ENCODE measurements at regions not wholly inside any gene's neighbourhood (a gene's known extent, or its start where the extent isn't known, plus 50 kb on each side); places are given as distances from the start of the nearest gene placed in this dataset.
"Not testable (repeated sequence)": the region's sequence is repeated elsewhere in the genome, so short reads cannot be mapped to it uniquely, and the experiment has no call there.

GRCh38 chr9:81423589-81424326 is 265.6 kb downstream of the TLE1 start:
- Histone ChIP-seq H3K79me2 (ENCODE audit: insufficient read depth, low read length) (no peaks in the 10 kb centered on the region), H2BK20ac (ENCODE audit: low read depth, low read length, poor library complexity, severe bottlenecking) (no peak overlapping the region), H3K18ac (ENCODE audit: insufficient read length, low read depth, low read length) (no peak overlapping the region), H3K23me2 (ENCODE audit: insufficient read length, low read depth, low read length, poor library complexity, severe bottlenecking) (no peaks in the 10 kb centered on the region), H3K9me3 (ENCODE audit: control insufficient read depth, low read depth, low read length) (no peaks in the 10 kb centered on the region), H4K20me1 (ENCODE audit: control insufficient read depth, insufficient read depth, insufficient read length) (no peaks in the 10 kb centered on the region), H3K27ac (ENCODE audit: insufficient read length, low read depth, low read length) (no peak overlapping the region), H2BK15ac (ENCODE audit: low read depth, low read length) (no peak overlapping the region), H2AFZ (ENCODE audit: low read length) (no peak overlapping the region), H3K23ac (ENCODE audit: insufficient read length, low read depth, low read length) (no peak overlapping the region), H4K5ac (ENCODE audit: insufficient read length, low read depth, low read length) (no peak overlapping the region), H4K8ac (replicated peaks; ENCODE audit: insufficient read length, low read depth, low read length) (no peak overlapping the region), H3K9ac (ENCODE audit: extremely low read depth, insufficient read length, low read length) (no peak overlapping the region), H2BK12ac (ENCODE audit: insufficient read length, low read depth, low read length) (no peak overlapping the region), H3K4me2 (ENCODE audit: insufficient read depth, insufficient read length, low read length) (no peak overlapping the region), H2AK5ac (ENCODE audit: insufficient read length, low read length) (no peak overlapping the region), H3K4me1 (ENCODE audit: insufficient read depth, low read length) (no peaks in the 10 kb centered on the region), H2BK120ac (ENCODE audit: low read depth, low read length, poor library complexity, severe bottlenecking) (no peak overlapping the region), H3K27me3 (ENCODE audit: insufficient read depth, low read length) (no peaks in the 10 kb centered on the region), H3K4ac (ENCODE audit: low read depth, low read length) (no peak overlapping the region), H3K56ac (ENCODE audit: insufficient read length, low read depth, low read length) (no peak overlapping the region), H3K14ac (ENCODE audit: insufficient read depth, low read length) (no peak overlapping the region), H3K79me1 (ENCODE audit: insufficient read depth, low read depth, low read length, poor library complexity, severe bottlenecking) (no peaks in the 10 kb centered on the region), H4K91ac (ENCODE audit: insufficient read length, low read depth, low read length) (no peak overlapping the region), H2BK5ac (ENCODE audit: insufficient read length, low read length) (no peak overlapping the region), H3T11ph (ENCODE audit: low read length) (no peak overlapping the region)
- H3K4me1 Mint-ChIP-seq: no peaks in the 10 kb centered on the region
- H3K4me3 Mint-ChIP-seq: no peak overlapping the region
- peaks cover 5 to 32% (median 7%) of the 10 kb centered on the region in 3 experiments; a peak in 6 of 7 replicates for H3K36me3 Mint-ChIP-seq (ENCODE audit: insufficient read depth in 1 of 3, low read depth in 3 of 3)
- no peak for DNase-seq
- H3K27me3 Mint-ChIP-seq (ENCODE audit: low read depth): no peaks in the 10 kb centered on the region
- TF ChIP-seq, protein P1, sequence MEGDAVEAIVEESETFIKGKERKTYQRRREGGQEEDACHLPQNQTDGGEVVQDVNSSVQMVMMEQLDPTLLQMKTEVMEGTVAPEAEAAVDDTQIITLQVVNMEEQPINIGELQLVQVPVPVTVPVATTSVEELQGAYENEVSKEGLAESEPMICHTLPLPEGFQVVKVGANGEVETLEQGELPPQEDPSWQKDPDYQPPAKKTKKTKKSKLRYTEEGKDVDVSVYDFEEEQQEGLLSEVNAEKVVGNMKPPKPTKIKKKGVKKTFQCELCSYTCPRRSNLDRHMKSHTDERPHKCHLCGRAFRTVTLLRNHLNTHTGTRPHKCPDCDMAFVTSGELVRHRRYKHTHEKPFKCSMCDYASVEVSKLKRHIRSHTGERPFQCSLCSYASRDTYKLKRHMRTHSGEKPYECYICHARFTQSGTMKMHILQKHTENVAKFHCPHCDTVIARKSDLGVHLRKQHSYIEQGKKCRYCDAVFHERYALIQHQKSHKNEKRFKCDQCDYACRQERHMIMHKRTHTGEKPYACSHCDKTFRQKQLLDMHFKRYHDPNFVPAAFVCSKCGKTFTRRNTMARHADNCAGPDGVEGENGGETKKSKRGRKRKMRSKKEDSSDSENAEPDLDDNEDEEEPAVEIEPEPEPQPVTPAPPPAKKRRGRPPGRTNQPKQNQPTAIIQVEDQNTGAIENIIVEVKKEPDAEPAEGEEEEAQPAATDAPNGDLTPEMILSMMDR (conservative IDR thresholded peaks at IDR 0.05): no peak
- H3K9me3 Mint-ChIP-seq: peaks cover 32 to 38% of the 10 kb centered on the region in 2 experiments
- H3K27ac Mint-ChIP-seq: no peak overlapping the region

DNA sequence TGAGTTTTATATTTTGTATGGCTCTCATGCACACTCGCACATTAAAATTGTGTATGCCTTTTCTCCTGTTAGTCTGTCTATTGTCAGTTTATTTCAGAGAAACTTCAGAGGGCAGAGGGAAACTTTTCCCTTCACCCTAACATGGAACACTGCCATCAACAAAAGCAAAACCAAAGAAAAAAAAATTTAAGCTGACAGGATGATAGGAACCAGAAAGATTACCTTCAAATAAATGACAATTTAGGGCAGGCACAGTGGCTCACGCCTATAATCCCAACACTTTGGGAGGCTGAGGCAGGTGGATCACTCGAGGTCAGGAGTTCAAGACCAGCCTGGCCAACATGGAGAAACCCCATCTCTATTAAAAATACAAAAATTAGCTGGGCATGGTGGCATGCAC is 268.3 kb downstream of the TLE1 start:
- WGBS (ENCODE audit: extremely low coverage, insufficient read length, low lambda C conversion rate): no CpG with 5 or more reads among the region's 3 CpGs
- DNase-seq; H3K79me1 ChIP-seq (ENCODE audit: insufficient read depth, low read depth, low read length, poor library complexity, severe bottlenecking); H4K91ac ChIP-seq (ENCODE audit: insufficient read length, low read depth, low read length); H3K4me2 ChIP-seq (ENCODE audit: insufficient read depth, insufficient read length, low read length); H4K8ac ChIP-seq (replicated peaks; ENCODE audit: insufficient read length, low read depth, low read length); H2BK5ac ChIP-seq (ENCODE audit: insufficient read length, low read length); H3K14ac ChIP-seq (ENCODE audit: insufficient read depth, low read length); H3K9me3 ChIP-seq (ENCODE audit: control insufficient read depth, low read depth, low read length); H3K23me2 ChIP-seq (ENCODE audit: insufficient read length, low read depth, low read length, poor library complexity, severe bottlenecking); H3K27ac Mint-ChIP-seq; H4K20me1 ChIP-seq (ENCODE audit: control insufficient read depth, insufficient read depth, insufficient read length); H3T11ph ChIP-seq (ENCODE audit: low read length); H3K56ac ChIP-seq (ENCODE audit: insufficient read length, low read depth, low read length); H2AFZ ChIP-seq (ENCODE audit: low read length); H3K4me1 ChIP-seq (ENCODE audit: insufficient read depth, low read length); H2BK20ac ChIP-seq (ENCODE audit: low read depth, low read length, poor library complexity, severe bottlenecking); H3K27me3 ChIP-seq (ENCODE audit: insufficient read depth, low read length); H2BK120ac ChIP-seq (ENCODE audit: low read depth, low read length, poor library complexity, severe bottlenecking); H3K18ac ChIP-seq (ENCODE audit: insufficient read length, low read depth, low read length); H3K4ac ChIP-seq (ENCODE audit: low read depth, low read length); H3K79me2 ChIP-seq (ENCODE audit: insufficient read depth, low read length); H2BK12ac ChIP-seq (ENCODE audit: insufficient read length, low read depth, low read length); H3K4me1 Mint-ChIP-seq; H4K5ac ChIP-seq (ENCODE audit: insufficient read length, low read depth, low read length); H3K9ac ChIP-seq (ENCODE audit: extremely low read depth, insufficient read length, low read length); H2BK15ac ChIP-seq (ENCODE audit: low read depth, low read length); H3K23ac ChIP-seq (ENCODE audit: insufficient read length, low read depth, low read length); H2AK5ac ChIP-seq (ENCODE audit: insufficient read length, low read length); H3K27ac ChIP-seq (ENCODE audit: insufficient read length, low read depth, low read length); H3K4me3 Mint-ChIP-seq; H3K27me3 Mint-ChIP-seq (ENCODE audit: low read depth): not testable (repeated sequence)
- Mint-ChIP-seq H3K9me3 (peaks cover 14 to 23% of the 10 kb centered on the region in 2 experiments), H3K36me3 (ENCODE audit: insufficient read depth in 1 of 3, low read depth in 3 of 3) (peaks cover 0 to 15% (median 2%) of the 10 kb centered on the region in 3 experiments; a peak in 3 of 7 replicates)

All from H9 (cell line).